A549 (cell line): ENCODE measurements at regions not wholly inside any gene's neighbourhood (a gene's known extent, or its start where the extent isn't known, plus 50 kb on each side); places are given as distances from the start of the nearest gene placed in this dataset.

Source experiments
- ATAC-seq, 2 experiments: fragments of 200-7000 bp in 1 of 2; fragments of >200 bp in 1 of 2; cut with Nextera tagmentation in 1 of 2; cut with Tn5 transposase in 1 of 2; 3 replicates each; pipeline versions ENCODE4 v1.8.0 to v1.9.1; 2018 to 2020; ENCODE audit warnings: mild to moderate bottlenecking in 1 of 2, moderate library complexity in 1 of 2
- CTCF ChIA-PET: fragments of 300-600 bp; sonication (Branson Sonifier 250); formaldehyde crosslinking; extraction: SDS; loops from one replicate; lab custom pipeline; 2021; ENCODE audit warnings: antibody characterized with exemption, inconsistent platforms; lab: Yijun Ruan, JAX
- POLR2A ChIA-PET: fragments of 350-600 bp; formaldehyde crosslinking; extraction: SDS; loops from one replicate; lab custom pipeline; 2021; ENCODE audit warnings: antibody characterized with exemption, inconsistent platforms; lab: Yijun Ruan, JAX
- DNase-seq, 2 experiments: peaks; one replicate each; pipeline versions ENCODE4 v3.0.0 to v3.0.0-alpha.2; 2011 to 2016; ENCODE audit warnings: low read depth in 1 of 2, low spot score in 1 of 2
- FAIRE-seq: peaks from 2 replicates; lab custom pipeline; 2011; peaks lifted over from hg19 to GRCh38; lab: Jason Lieb, UNC
- H3K27ac ChIP-seq, 2 experiments: fragments of >200 bp; sonication (Bioruptor Twin); formaldehyde crosslinking; 3 replicates each; pipeline ENCODE4 v1.5.1; 2016 to 2017
- H3K4me1 ChIP-seq: fragments of >200 bp; sonication (Bioruptor Twin); formaldehyde crosslinking; 3 replicates; pipeline ENCODE4 v1.6.1; 2016
- H3K4me2 ChIP-seq: fragments of >200 bp; sonication (Bioruptor Twin); formaldehyde crosslinking; 3 replicates; pipeline ENCODE4 v1.6.1; 2016
- H3K4me3 ChIP-seq: fragments of >200 bp; sonication (Bioruptor Twin); formaldehyde crosslinking; 3 replicates; pipeline ENCODE4 v1.5.1; 2016
- H3K9me3 ChIP-seq: fragments of >200 bp; sonication (Bioruptor Twin); formaldehyde crosslinking; 3 replicates; pipeline ENCODE4 v1.6.1; 2016
- BCL3 ChIP-seq: fragments of >200 bp; sonication (Bioruptor Twin); formaldehyde crosslinking; IDR thresholded peaks from 3 replicates; pipeline ENCODE4 v1.6.1; 2016
- BHLHE40 ChIP-seq: IDR thresholded peaks from 2 replicates; pipeline ENCODE4 v1.6.1; 2012; ENCODE audit warnings: low read depth, low read length, inconsistent platforms
- CHD4 ChIP-seq: fragments of 200-600 bp; sonication (generic); IDR thresholded peaks from 2 replicates; pipeline ENCODE4 v1.6.1; 2016; ENCODE audit warnings: antibody characterized with exemption, mild to moderate bottlenecking, borderline replicate concordance
- CTCF ChIP-seq: fragments of >200 bp; sonication (Bioruptor Twin); formaldehyde crosslinking; IDR thresholded peaks from 3 replicates; pipeline ENCODE4 v1.5.1; 2016
- GATA3 ChIP-seq: IDR thresholded peaks from 2 replicates; pipeline ENCODE4 v1.6.1; 2012; ENCODE audit warnings: borderline replicate concordance
- HMGXB4 ChIP-seq: fragments of 250-450 bp; sonication (Bioruptor Pico); IDR thresholded peaks from 2 replicates; pipeline ENCODE4 v1.5.0; 2021; ENCODE audit warnings: mild to moderate bottlenecking, moderate library complexity, borderline replicate concordance
- HOXB13 ChIP-seq: fragments of 250-450 bp; sonication (Bioruptor Pico); IDR thresholded peaks from 2 replicates; pipeline ENCODE4 v1.5.0; 2020; ENCODE audit warnings: low read depth, mild to moderate bottlenecking, moderate library complexity
- HOXB5 ChIP-seq: fragments of 250-450 bp; sonication (Bioruptor Pico); IDR thresholded peaks from 2 replicates; pipeline ENCODE4 v1.5.0; 2020; ENCODE audit warnings: mild to moderate bottlenecking, moderate library complexity
- JUN ChIP-seq, 2 experiments: fragments of >200 bp; sonication (Bioruptor Twin); formaldehyde crosslinking; IDR thresholded peaks; 2 replicates in 1 of 2; 3 replicates in 1 of 2; pipeline ENCODE4 v1.6.1; 2016 to 2017
- KDM1A ChIP-seq: fragments of 200-600 bp; sonication (generic); IDR thresholded peaks from 2 replicates; pipeline ENCODE4 v1.6.1; 2016; ENCODE audit warnings: low read depth, mild to moderate bottlenecking
- NR3C1 ChIP-seq: fragments of >200 bp; sonication (Bioruptor Twin); formaldehyde crosslinking; IDR thresholded peaks from 3 replicates; pipeline ENCODE4 v1.6.1; 2017
- PBX3 ChIP-seq: IDR thresholded peaks from 2 replicates; pipeline ENCODE4 v1.6.1; 2012
- RARB ChIP-seq: fragments of 250-450 bp; sonication (Bioruptor Pico); IDR thresholded peaks from 2 replicates; pipeline ENCODE4 v1.8.0; 2021; ENCODE audit warnings: mild to moderate bottlenecking, moderate library complexity
- SMC3 ChIP-seq: fragments of >200 bp; sonication (Bioruptor Twin); formaldehyde crosslinking; IDR thresholded peaks from 3 replicates; pipeline ENCODE4 v1.6.1; 2018; ENCODE audit warnings: inconsistent platforms
- ZC3H11A ChIP-seq: fragments of 450-650 bp; IDR thresholded peaks from 2 replicates; pipeline ENCODE4 v1.6.1; 2014; ENCODE audit warnings: antibody characterized with exemption, mild to moderate bottlenecking
- WGBS: methylation state at CpG from one replicate; pipeline ENCODE4 v1.1.6; 2017; ENCODE audit errors: missing lambda C conversion rate; 5-methylcytosine and 5-hydroxymethylcytosine counted together

- peak overlapping the region; percentile 46; the same call in 2 of the 3 replicates for H3K4me2 ChIP-seq
- TF ChIP-seq PBX3 (no peak), NR3C1 (no peak), SMC3 (no peak), HOXB5 (CRISPR knock-in tag) (no peak), BCL3 (no peak), CHD4 (no peak), ZC3H11A (no peak), RARB (no peak), HOXB13 (CRISPR knock-in tag) (no peak), JUN (IDR thresholded peaks at IDR 0.05) (no peak)
- no peak for FAIRE-seq
- ATAC-seq: no peak
- H3K27ac ChIP-seq: peak overlapping the region in 1 of 2 experiments; percentile 48; a peak in 2 of 6 replicates
- no peak overlapping the region for H3K4me3 ChIP-seq
- DNase-seq: no peak
- peaks cover 19% of the 10 kb centered on the region for H3K4me1 ChIP-seq
- ChIA-PET POLR2A (no interaction called here), CTCF (no interaction called here)
- no peaks in the 10 kb centered on the region for H3K9me3 ChIP-seq
Measured at GRCh38 chr5:34411470-34412346, 244.4 kb upstream of the RAI14 start.

GRCh38 chr5:34412736-34413135 is 243.4 kb upstream of the RAI14 start:
- DNase-seq: no peak

GRCh38 chr5:34415559-34416198 is 240.4 kb upstream of the RAI14 start:
- TF ChIP-seq SMC3: no peak
- no peak for TF ChIP-seq BHLHE40
- TF ChIP-seq HMGXB4 (CRISPR knock-in tag): no peak
- ATAC-seq (no peak), FAIRE-seq (no peak), DNase-seq (no peak)
- ChIA-PET POLR2A (no interaction called here), CTCF (no interaction called here)
- Histone ChIP-seq H3K4me2 (no peak overlapping the region), H3K27ac (no peak overlapping the region), H3K4me3 (no peak overlapping the region), H3K9me3 (no peaks in the 10 kb centered on the region), H3K4me1 (peaks cover 19% of the 10 kb centered on the region)
- 77% methylated on average over 2 of the region's 2 CpGs for WGBS

More at GRCh38 chr5:34412736-34413135, 243.4 kb upstream of the RAI14 start:
- Histone ChIP-seq H3K9me3 (no peaks in the 10 kb centered on the region), H3K4me3 (no peak overlapping the region), H3K27ac (peak overlapping the region in 1 of 2 experiments; percentile 48; a peak in 2 of 6 replicates), H3K4me1 (peaks cover 19% of the 10 kb centered on the region), H3K4me2 (peak overlapping the region; percentile 46)
- FAIRE-seq: no peak
- 51% methylated on average over 2 of the region's 2 CpGs for WGBS
- no peak for ATAC-seq
- TF ChIP-seq GATA3 (peak; percentile 20; the same call in 1 of the 2 replicates), CTCF (no peak), KDM1A (no peak)
- POLR2A ChIA-PET: no interaction called here
- CTCF ChIA-PET: no interaction called here
